ENCODE measurements at regions not wholly inside any gene's neighbourhood (a gene's known extent, or its start where the extent isn't known, plus 50 kb on each side); places are given as distances from the start of the nearest gene placed in this dataset.

GRCh38 chr10:90204131-90204955 lies 503.0 kb downstream of the KIF20B start:
- DNase-seq (ENCODE audit: low read depth in 6 of 9, low spot score in 9 of 9) = no peak
- 79% methylated on average over 6 of the region's 6 CpGs for WGBS
- Histone ChIP-seq H3K27ac (ENCODE audit: low read depth in 1 of 2, low read length in 1 of 2) (no peak overlapping the region), H3K36me3 (ENCODE audit: control insufficient read depth in 2 of 2, insufficient read depth in 2 of 2, low read length in 1 of 2) (no peaks in the 10 kb centered on the region), H3K4me3 (ENCODE audit: low read length in 2 of 2) (no peak overlapping the region), H3K9me3 (ENCODE audit: control insufficient read depth in 2 of 2, insufficient read depth in 1 of 2, low read length in 1 of 2) (no peaks in the 10 kb centered on the region), H3K27me3 (ENCODE audit: control insufficient read depth in 2 of 2, insufficient read depth in 1 of 2, low read length in 1 of 2) (no peaks in the 10 kb centered on the region), H3K4me1 (ENCODE audit: control insufficient read depth in 2 of 2, insufficient read depth in 2 of 2, low read length in 2 of 2) (no peaks in the 10 kb centered on the region)

DNA sequence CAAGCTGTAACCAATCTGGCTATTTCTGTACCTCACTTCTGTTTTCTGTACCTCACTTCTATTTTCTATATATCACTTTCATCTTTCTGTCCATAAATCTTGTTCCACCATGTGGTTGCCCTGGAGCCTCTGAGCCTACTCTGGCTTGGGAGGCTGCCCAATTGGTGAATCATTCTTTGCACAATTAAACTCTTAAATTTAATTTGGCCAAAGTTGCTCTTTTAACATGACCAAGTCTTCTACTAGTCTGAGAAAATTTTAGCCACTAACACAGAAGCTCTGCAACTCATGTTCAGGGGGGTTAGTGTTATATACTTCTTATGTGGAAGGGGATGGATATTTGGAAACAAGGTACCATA lies 503.5 kb downstream of the KIF20B start:
- Histone ChIP-seq H3K36me3 (ENCODE audit: control insufficient read depth in 2 of 2, insufficient read depth in 2 of 2, low read length in 1 of 2) (no peaks in the 10 kb centered on the region), H3K27ac (ENCODE audit: low read depth in 1 of 2, low read length in 1 of 2) (no peak overlapping the region), H3K4me3 (ENCODE audit: low read length in 2 of 2) (no peak overlapping the region), H3K4me1 (ENCODE audit: control insufficient read depth in 2 of 2, insufficient read depth in 2 of 2, low read length in 2 of 2) (no peaks in the 10 kb centered on the region), H3K27me3 (ENCODE audit: control insufficient read depth in 2 of 2, insufficient read depth in 1 of 2, low read length in 1 of 2) (no peaks in the 10 kb centered on the region), H3K9me3 (ENCODE audit: control insufficient read depth in 2 of 2, insufficient read depth in 1 of 2, low read length in 1 of 2) (no peaks in the 10 kb centered on the region)
- no peak for DNase-seq (ENCODE audit: low read depth in 6 of 9, low spot score in 9 of 9)

GRCh38 chr10:90205340-90205739 lies 503.9 kb downstream of the KIF20B start:
- Histone ChIP-seq H3K4me3 (ENCODE audit: low read length in 2 of 2) (no peak overlapping the region), H3K9me3 (ENCODE audit: control insufficient read depth in 2 of 2, insufficient read depth in 1 of 2, low read length in 1 of 2) (no peaks in the 10 kb centered on the region), H3K4me1 (ENCODE audit: control insufficient read depth in 2 of 2, insufficient read depth in 2 of 2, low read length in 2 of 2) (no peaks in the 10 kb centered on the region), H3K27ac (ENCODE audit: low read depth in 1 of 2, low read length in 1 of 2) (no peak overlapping the region), H3K27me3 (ENCODE audit: control insufficient read depth in 2 of 2, insufficient read depth in 1 of 2, low read length in 1 of 2) (no peaks in the 10 kb centered on the region), H3K36me3 (ENCODE audit: control insufficient read depth in 2 of 2, insufficient read depth in 2 of 2, low read length in 1 of 2) (no peaks in the 10 kb centered on the region)
- DNase-seq (ENCODE audit: low read depth in 6 of 9, low spot score in 9 of 9) = no peak
- 96% methylated on average over 3 of the region's 3 CpGs for WGBS

GRCh38 chr10:90213346-90213745 lies 512.0 kb downstream of the KIF20B start:
- DNase-seq (ENCODE audit: low read depth in 6 of 9, low spot score in 9 of 9) = no peak
- H3K27me3 ChIP-seq (ENCODE audit: control insufficient read depth in 2 of 2, insufficient read depth in 1 of 2, low read length in 1 of 2) = no peaks in the 10 kb centered on the region
- H3K4me3 ChIP-seq (ENCODE audit: low read length in 2 of 2) = no peak overlapping the region
- H3K9me3 ChIP-seq (ENCODE audit: control insufficient read depth in 2 of 2, insufficient read depth in 1 of 2, low read length in 1 of 2) = no peaks in the 10 kb centered on the region
- no peak overlapping the region for H3K27ac ChIP-seq (ENCODE audit: low read depth in 1 of 2, low read length in 1 of 2)
- WGBS = 95% methylated on average over 2 of the region's 2 CpGs
- no peaks in the 10 kb centered on the region for H3K36me3 ChIP-seq (ENCODE audit: control insufficient read depth in 2 of 2, insufficient read depth in 2 of 2, low read length in 1 of 2)
- no peaks in the 10 kb centered on the region for H3K4me1 ChIP-seq (ENCODE audit: control insufficient read depth in 2 of 2, insufficient read depth in 2 of 2, low read length in 2 of 2)

- no peaks in the 10 kb centered on the region for H3K36me3 ChIP-seq (ENCODE audit: control insufficient read depth in 2 of 2, insufficient read depth in 2 of 2, low read length in 1 of 2)
- no peaks in the 10 kb centered on the region for H3K27me3 ChIP-seq (ENCODE audit: control insufficient read depth in 2 of 2, insufficient read depth in 1 of 2, low read length in 1 of 2)
- no peak overlapping the region for H3K27ac ChIP-seq (ENCODE audit: low read depth in 1 of 2, low read length in 1 of 2)
- no peaks in the 10 kb centered on the region for H3K4me1 ChIP-seq (ENCODE audit: control insufficient read depth in 2 of 2, insufficient read depth in 2 of 2, low read length in 2 of 2)
- H3K4me3 ChIP-seq (ENCODE audit: low read length in 2 of 2) = no peak overlapping the region
- no peaks in the 10 kb centered on the region for H3K9me3 ChIP-seq (ENCODE audit: control insufficient read depth in 2 of 2, insufficient read depth in 1 of 2, low read length in 1 of 2)
- DNase-seq (ENCODE audit: low read depth in 6 of 9, low spot score in 9 of 9) = no peak
These were observed 517.5 kb downstream of the KIF20B start for GRCh38 chr10:90218846-90219245.

DNA sequence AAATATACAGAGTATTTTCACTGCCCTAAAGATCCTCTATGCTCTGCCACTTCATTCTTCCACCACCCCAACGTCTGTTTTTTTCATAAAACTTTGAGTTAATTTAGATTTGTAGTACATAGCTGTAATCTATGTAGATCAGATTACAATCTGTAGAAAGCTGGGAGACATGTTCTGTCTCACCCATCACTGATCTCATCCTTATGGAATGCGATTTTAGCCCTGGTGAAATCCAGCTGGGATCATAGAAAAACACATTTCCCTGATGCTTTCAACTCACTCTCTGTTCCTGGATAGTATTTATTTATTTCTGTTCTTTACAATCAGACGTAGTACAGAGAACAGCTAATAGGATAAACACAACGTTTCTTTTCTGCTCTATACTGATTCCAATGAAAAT lies 521.0 kb downstream of the KIF20B start:
- no peak overlapping the region for H3K27ac ChIP-seq (ENCODE audit: low read depth in 1 of 2, low read length in 1 of 2)
- H3K4me3 ChIP-seq (ENCODE audit: low read length in 2 of 2) = no peak overlapping the region
- H3K36me3 ChIP-seq (ENCODE audit: control insufficient read depth in 2 of 2, insufficient read depth in 2 of 2, low read length in 1 of 2) = no peaks in the 10 kb centered on the region
- DNase-seq (ENCODE audit: low read depth in 6 of 9, low spot score in 9 of 9) = no peak
- no peaks in the 10 kb centered on the region for H3K9me3 ChIP-seq (ENCODE audit: control insufficient read depth in 2 of 2, insufficient read depth in 1 of 2, low read length in 1 of 2)
- WGBS = 86% methylated on average over 4 of the region's 4 CpGs
- H3K27me3 ChIP-seq (ENCODE audit: control insufficient read depth in 2 of 2, insufficient read depth in 1 of 2, low read length in 1 of 2) = no peaks in the 10 kb centered on the region
- no peaks in the 10 kb centered on the region for H3K4me1 ChIP-seq (ENCODE audit: control insufficient read depth in 2 of 2, insufficient read depth in 2 of 2, low read length in 2 of 2)

DNA sequence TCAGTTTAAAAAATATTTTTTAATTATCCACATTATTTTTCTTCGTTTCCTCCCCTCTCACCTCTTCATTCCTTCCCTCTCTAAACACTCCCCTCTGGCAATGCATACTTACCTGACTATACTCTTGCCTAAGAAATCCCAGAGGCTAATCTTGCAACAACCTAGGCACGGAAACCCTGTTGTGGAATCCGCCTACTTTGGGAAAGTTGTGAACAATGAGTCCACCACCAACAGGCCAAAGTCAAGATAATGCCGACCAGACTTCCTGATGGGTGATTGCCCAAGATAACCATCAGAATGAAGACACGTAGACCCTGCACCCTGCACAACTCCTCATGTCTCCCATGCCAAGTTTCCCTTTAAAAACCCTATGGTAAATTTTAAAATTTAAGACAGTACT lies 521.5 kb downstream of the KIF20B start:
- Histone ChIP-seq H3K4me1 (ENCODE audit: control insufficient read depth in 2 of 2, insufficient read depth in 2 of 2, low read length in 2 of 2) (no peaks in the 10 kb centered on the region), H3K4me3 (ENCODE audit: low read length in 2 of 2) (no peak overlapping the region), H3K27me3 (ENCODE audit: control insufficient read depth in 2 of 2, insufficient read depth in 1 of 2, low read length in 1 of 2) (no peaks in the 10 kb centered on the region), H3K27ac (ENCODE audit: low read depth in 1 of 2, low read length in 1 of 2) (no peak overlapping the region), H3K9me3 (ENCODE audit: control insufficient read depth in 2 of 2, insufficient read depth in 1 of 2, low read length in 1 of 2) (no peaks in the 10 kb centered on the region), H3K36me3 (ENCODE audit: control insufficient read depth in 2 of 2, insufficient read depth in 2 of 2, low read length in 1 of 2) (no peaks in the 10 kb centered on the region)
- WGBS = 90% methylated on average over 5 of the region's 5 CpGs
- no peak for DNase-seq (ENCODE audit: low read depth in 6 of 9, low spot score in 9 of 9)

DNA sequence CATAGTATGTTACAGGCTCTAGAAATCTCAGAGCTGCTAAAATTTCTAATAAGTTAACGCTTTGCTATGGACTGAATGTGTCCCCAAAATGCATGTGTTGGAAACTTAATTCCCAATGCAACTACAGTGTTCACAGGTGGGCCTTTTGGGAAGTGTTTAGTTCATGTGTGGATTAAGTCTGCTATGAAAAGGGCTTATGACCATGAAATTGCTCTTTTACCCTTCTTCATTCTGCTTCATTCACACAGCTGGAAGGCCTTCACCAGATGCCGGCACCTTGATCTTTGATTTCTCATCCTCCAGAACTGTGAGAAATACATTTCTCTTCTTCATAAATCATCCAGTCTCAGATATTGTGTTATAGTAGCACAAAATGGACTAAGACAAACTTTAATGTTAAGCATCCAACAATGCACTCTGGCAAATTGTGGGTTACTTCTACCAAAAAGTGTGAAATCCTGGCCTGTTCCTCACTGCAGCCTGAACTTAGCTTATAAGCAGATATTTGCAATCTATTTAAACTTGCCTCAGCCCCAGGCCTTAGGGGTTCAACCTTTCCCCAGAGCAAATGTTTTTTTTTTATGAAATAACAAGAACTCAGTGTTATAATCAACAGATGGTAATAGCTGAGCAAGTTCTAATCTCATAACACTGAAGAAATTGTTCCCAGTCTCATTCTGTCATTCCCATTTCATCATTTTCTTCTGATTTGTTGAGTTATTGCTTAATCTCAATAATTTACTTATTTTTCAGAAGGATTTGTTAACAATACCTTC lies 523.6 kb downstream of the KIF20B start:
- H3K36me3 ChIP-seq (ENCODE audit: control insufficient read depth in 2 of 2, insufficient read depth in 2 of 2, low read length in 1 of 2) = no peaks in the 10 kb centered on the region
- DNase-seq (ENCODE audit: low read depth in 6 of 9, low spot score in 9 of 9) = no peak
- H3K4me1 ChIP-seq (ENCODE audit: control insufficient read depth in 2 of 2, insufficient read depth in 2 of 2, low read length in 2 of 2) = no peaks in the 10 kb centered on the region
- over 99% methylated on average over 2 of the region's 2 CpGs for WGBS
- H3K9me3 ChIP-seq (ENCODE audit: control insufficient read depth in 2 of 2, insufficient read depth in 1 of 2, low read length in 1 of 2) = no peaks in the 10 kb centered on the region
- H3K27ac ChIP-seq (ENCODE audit: low read depth in 1 of 2, low read length in 1 of 2) = no peak overlapping the region
- no peak overlapping the region for H3K4me3 ChIP-seq (ENCODE audit: low read length in 2 of 2)
- H3K27me3 ChIP-seq (ENCODE audit: control insufficient read depth in 2 of 2, insufficient read depth in 1 of 2, low read length in 1 of 2) = no peaks in the 10 kb centered on the region

DNA sequence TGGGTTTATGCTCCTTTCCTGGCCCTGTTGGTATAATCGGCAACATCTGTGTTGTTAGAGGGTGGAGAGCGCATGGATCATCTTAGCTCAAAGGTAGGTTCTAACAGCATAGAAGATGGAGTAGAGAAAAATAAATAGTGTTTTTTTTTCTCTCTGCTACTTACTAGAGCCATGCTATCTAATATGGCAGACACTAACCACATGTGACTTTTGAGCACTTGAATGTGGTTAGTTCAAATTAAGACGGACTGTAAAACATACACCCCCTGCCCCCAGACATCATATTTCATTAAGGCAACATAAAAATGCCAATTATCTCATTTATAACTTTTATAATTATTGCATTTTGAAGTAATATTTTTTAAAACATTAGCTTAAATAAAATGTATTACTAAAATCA lies 525.1 kb downstream of the KIF20B start:
- Histone ChIP-seq H3K27ac (ENCODE audit: low read depth in 1 of 2, low read length in 1 of 2) (no peak overlapping the region), H3K36me3 (ENCODE audit: control insufficient read depth in 2 of 2, insufficient read depth in 2 of 2, low read length in 1 of 2) (no peaks in the 10 kb centered on the region), H3K4me3 (ENCODE audit: low read length in 2 of 2) (no peak overlapping the region), H3K27me3 (ENCODE audit: control insufficient read depth in 2 of 2, insufficient read depth in 1 of 2, low read length in 1 of 2) (no peaks in the 10 kb centered on the region), H3K9me3 (ENCODE audit: control insufficient read depth in 2 of 2, insufficient read depth in 1 of 2, low read length in 1 of 2) (no peaks in the 10 kb centered on the region), H3K4me1 (ENCODE audit: control insufficient read depth in 2 of 2, insufficient read depth in 2 of 2, low read length in 2 of 2) (no peaks in the 10 kb centered on the region)
- WGBS = 88% methylated on average over 3 of the region's 3 CpGs
- no peak for DNase-seq (ENCODE audit: low read depth in 6 of 9, low spot score in 9 of 9)
